Amygdala (tissue), 56 donors: ENCODE measurements at regions not wholly inside any gene's neighbourhood (a gene's known extent, or its start where the extent isn't known, plus 50 kb on each side); places are given as distances from the start of the nearest gene placed in this dataset.

Experiments used
- DNase-seq, 56 donors: peaks; one replicate each; lab custom pipeline; 2025; lab: John Stamatoyannopoulos, UW

- no peak for DNase-seq
Measured at GRCh38 chr19:32206065-32206464, 139.3 kb upstream of the ZNF507 start.

- DNase-seq, result no peak
Measured at GRCh38 chr19:32208060-32208459, 137.3 kb upstream of the ZNF507 start.

- no peak for DNase-seq
Measured at GRCh38 chr19:32219392-32219791, 126.0 kb upstream of the ZNF507 start.

DNA sequence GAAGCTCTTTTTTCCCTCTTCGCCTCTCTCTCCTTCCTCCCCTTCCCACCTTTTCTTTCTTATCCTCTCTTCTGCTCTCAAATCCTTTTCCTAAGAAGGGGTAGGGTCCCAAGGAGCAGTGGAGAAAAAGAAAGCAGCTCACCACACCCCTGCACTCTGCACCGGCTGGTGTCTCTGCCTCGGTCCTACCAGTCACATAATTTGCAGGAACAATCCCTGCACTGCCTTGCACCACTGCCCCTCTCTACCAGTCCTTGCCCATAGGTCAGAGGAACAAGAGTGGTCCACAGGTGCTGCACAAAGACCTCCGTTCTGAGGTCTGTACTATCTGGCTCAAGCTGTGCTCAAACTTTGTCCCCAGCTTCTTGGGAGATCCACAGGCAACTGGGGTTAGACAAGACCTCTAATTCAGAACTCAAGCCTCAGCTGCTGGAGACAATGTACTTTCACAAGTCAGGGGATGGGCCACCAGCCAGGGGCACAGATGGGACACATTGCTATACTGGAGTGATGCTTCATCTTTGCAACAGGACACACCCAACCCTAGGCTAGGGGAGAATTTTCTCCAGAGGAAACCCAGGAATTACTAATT, 125.4 kb upstream of the ZNF507 start:
- DNase-seq, result no peak

DNA sequence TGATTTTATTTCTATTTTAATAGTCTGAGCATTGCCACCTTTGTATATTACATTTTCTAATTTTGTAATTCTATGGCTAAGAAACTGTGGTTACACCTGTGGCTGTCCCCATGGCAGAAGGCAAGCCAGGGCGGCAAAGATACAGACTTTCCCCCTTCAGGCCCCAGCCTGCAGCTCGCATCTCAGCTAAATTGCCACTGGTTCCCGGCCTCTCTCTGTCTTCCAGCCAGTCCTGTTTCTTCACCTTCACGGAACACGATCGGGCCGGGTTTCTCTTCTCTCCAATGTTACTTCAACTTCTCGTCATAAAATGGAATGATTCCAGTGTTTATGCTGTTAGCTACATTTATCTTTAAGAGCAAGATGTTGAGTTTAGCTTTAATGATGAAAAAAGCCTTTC, 124.5 kb upstream of the ZNF507 start:
- no peak for DNase-seq

GRCh38 chr19:32222556-32222955, 122.9 kb upstream of the ZNF507 start:
- no peak for DNase-seq

GRCh38 chr19:32223106-32223505, 122.3 kb upstream of the ZNF507 start:
- DNase-seq, result no peak

GRCh38 chr19:32223595-32224370, 121.6 kb upstream of the ZNF507 start:
- no peak for DNase-seq

DNA sequence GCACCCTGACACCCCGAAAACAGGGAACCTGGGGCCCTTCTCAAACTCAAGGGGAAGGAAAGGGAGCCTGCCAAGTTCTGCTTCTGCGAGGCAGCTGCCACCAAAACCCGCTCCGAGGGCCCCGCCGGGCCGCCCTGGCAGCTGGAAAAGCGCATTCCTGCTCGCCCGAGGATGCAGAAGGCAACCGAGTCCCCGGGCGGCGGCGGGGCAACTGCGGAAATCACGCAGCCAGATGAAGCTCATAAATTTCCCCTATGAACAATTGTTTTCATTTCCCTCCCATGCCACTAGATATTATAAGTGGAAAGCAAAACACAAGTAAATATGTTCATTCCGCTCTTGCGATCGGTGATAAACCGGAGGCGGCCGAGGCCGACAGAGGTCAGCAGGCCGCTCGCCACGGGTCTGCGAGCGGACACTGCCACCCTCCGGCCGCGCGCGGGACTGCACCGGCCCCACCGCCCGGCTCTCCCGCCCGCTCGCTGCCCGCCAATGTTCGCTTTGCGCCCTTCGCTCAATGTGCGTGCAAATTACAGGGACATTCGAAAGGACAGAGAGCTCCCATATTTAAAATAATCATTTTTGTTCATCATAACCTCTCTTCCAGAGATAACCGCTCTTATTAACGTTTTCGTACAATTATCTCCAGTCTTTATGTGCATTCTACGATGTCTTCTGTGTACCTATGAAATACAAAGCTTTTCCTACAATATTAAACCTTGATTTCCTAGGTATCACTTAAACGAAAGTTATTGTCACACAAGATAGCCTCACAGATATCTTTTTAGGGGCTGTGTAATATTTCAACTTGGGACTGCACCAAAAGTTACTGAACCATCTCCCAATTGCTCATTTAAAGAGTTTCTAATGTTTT, 120.8 kb upstream of the ZNF507 start:
- DNase-seq, result peak in 27 of 56 donors; percentile 8 to 69 (median 27)

DNA sequence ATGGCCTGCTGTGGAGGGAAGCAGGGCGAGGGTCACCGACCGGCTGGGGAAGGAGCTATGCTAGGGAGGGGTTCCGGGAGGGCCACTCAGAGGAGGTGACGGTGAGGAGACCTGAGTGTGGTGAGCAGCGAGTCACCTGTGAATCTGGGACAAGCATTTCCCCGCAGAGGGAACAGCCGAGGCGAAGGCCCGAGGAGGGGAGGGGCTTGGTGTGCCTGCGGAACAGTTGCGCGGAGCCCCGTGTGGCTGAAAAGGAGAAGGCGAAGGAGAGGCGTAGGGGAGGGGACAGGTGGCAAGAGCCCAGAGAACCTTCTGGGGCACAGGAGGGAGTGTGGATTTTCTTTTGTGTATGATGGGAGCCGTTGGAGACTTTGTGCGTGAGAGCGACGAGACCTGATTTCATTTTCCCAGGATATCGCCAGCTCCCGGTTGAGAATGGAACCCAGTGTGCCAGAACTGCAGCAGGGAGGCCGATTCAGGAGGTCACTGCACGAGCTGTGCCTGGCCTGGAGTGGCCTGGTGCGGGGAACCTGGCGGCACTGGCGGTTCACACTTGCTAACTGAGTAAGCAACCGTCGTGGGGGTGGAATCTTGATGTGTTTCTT, 117.7 kb upstream of the ZNF507 start:
- DNase-seq, result no peak

DNA sequence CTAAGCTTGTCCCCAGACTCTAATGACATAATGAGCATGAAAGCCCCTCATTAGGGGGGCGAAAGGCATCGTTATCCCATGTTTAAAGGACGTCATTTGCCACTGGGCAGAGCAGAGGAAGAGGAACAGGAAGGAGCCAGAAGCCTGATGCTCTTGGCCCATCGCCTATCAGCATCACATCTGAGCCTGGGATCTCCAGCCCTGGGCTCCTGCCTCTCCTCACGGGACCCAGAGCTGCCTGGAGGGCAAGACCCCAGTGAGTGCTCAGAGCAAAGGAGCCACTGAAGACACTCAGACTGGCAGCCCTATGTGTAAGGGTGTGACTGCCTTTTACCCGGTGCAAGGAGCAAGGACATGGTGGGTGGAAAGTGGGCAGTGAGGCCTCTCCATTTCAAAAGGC, 115.0 kb upstream of the ZNF507 start:
- DNase-seq, result no peak

DNA sequence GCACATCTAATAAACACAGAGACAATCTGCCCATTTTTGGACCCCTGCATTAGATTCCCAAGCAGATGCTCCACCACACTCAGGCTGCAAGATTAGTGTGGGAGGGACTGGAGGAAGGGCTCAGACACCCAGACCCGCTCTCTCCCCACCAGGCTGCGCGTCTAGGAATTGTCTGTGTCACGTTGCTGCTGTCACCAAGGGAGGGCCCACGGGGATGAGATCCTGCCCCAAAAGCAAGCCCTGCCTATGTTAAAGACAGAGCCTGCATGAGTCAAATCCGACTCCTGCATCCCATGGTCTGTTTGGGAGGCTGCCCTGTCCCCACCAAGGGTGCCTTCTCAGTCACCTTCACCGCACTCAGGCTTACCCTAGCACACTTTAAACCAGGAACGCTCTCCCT, 114.4 kb upstream of the ZNF507 start:
- DNase-seq, result no peak

DNA sequence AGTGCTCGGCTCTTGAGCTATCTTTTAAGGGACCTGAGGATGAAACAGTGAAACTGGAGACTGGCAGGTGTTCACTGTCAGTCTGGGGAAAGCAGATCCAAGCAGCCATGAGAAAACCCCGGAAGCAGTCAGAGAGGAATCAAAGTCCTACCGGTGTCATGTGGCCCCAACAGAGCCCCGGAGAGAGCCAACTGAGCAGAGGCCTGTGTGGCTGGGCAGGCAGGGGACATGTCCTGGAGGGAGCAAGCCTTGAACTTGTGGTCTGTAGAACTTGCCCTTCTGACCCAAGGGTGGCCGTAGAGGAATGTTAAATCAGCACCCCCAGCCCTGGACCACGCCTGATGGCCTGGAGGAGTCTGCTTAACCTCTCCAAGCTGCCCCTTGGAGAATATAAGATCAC, 113.7 kb upstream of the ZNF507 start:
- DNase-seq, result no peak

GRCh38 chr19:32232449-32232848, 113.0 kb upstream of the ZNF507 start:
- no peak for DNase-seq

- no peak for DNase-seq
Measured at GRCh38 chr19:32233091-32233490, 112.3 kb upstream of the ZNF507 start.

GRCh38 chr19:32233885-32234284, 111.5 kb upstream of the ZNF507 start:
- DNase-seq, result peak in 23 of 56 donors; percentile 2 to 70 (median 29)

DNA sequence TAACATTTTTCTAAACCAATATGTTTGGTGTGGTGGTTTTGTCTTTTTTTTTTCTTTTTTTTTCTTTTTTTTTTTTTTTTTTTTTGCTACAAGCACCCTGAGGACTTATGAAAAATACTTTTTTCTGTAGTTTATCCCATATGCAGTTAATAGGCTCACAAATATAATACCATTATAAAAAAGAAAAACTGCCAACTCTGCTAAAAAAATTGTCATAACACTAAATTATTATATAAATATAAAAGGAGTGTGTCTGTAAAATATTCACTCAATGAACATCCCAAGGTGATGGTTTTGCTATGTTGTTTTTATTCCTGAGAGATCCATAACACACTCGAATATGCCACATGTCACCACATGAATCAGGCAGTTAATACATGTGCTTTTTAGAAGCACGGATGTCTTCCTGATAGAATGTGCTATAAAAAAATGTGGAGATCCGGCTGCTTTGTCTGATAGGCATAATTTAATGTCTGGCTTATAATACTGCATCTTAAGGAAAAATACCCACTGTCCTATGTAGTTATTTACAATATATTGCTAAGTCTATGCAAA, 110.7 kb upstream of the ZNF507 start:
- no peak for DNase-seq

DNA sequence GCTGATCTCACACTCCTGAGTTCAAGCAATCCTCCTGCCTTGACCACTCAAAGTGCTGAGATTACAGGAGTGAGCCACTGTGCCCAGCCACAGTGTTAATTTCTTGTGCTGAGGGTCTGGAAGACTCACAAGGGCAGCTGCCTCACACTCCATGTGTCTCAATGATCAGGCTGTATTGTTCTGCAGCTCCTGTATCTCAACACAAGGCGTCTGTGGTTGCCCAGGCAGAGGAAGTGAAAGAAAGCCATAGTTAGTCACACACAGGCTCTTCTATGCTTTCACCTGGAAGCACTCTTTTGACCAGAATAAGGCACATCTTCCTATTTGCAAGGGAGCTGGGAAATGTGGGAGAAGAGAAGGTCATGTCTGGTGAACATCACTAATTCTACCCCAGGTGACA, 107.3 kb upstream of the ZNF507 start:
- no peak for DNase-seq

DNA sequence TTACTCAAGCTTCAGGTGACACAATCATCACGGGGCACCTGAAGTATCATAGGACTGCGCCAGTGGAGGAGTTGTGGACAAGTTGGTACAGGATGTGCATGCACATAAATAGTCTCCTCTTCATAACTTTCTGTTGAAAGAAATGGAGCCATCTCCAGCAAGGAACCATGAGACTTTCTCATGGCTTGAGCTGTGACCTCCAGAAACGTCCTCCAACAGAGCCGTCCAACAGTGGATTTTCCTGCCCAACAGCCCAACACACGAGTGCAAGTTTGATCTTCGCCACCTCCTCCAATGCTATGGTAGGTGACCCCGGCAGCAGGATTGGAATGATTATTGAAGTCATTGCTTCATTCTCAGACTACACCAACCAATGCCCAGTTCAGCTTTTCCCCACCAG, 105.1 kb upstream of the ZNF507 start:
- no peak for DNase-seq

GRCh38 chr19:32241306-32241705, 104.1 kb upstream of the ZNF507 start:
- no peak for DNase-seq
